GM20000 (cell line): ENCODE measurements at regions not wholly inside any gene's neighbourhood (a gene's known extent, or its start where the extent isn't known, plus 50 kb on each side); places are given as distances from the start of the nearest gene placed in this dataset.
"Not testable (repeated sequence)": the region's sequence is repeated elsewhere in the genome, so short reads cannot be mapped to it uniquely, and the experiment has no call there.

Experiments used
- DNase-seq: peaks from one replicate; pipeline ENCODE4 v3.0.0; 2012; ENCODE audit warnings: low spot score
- CTCF ChIP-seq: IDR thresholded peaks from 2 replicates; pipeline ENCODE4 v1.5.1; 2012; ENCODE audit warnings: mild to moderate bottlenecking, control low read depth; ENCODE audit errors: extremely low read depth, missing control alignments

- no peak for DNase-seq
- no peak for TF ChIP-seq CTCF
Measured at GRCh38 chr11:42906226-42906625, 405.6 kb upstream of the API5 start.

- no peak for TF ChIP-seq CTCF
- DNase-seq, result no peak
Measured at GRCh38 chr11:42913731-42914130, 398.1 kb upstream of the API5 start.

GRCh38 chr11:42923651-42924050 lies 388.1 kb upstream of the API5 start:
- no peak for DNase-seq
- TF ChIP-seq CTCF, result no peak

DNA sequence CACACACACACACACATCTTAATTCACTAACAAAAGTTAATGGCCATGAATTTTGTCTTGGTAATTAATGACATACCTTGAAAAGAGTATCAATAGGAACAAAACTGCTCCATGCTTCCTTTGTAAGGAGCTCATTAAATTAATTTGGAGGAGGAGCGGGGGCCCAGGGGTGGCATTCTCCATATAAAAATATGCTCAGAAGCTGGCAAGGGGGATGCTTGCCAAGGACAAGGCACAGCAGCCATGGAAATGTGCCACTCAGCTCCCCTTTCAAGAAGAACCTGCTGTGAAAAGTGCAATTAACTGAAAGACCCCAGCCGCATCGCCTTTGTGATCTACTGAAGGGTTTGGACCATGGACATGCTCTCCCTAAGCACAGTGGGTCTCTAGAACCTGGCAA lies 385.9 kb upstream of the API5 start:
- no peak for TF ChIP-seq CTCF
- DNase-seq, result no peak

- DNase-seq, result no peak
- TF ChIP-seq CTCF, result no peak
Measured at GRCh38 chr11:42947405-42947804, 364.4 kb upstream of the API5 start.

DNA sequence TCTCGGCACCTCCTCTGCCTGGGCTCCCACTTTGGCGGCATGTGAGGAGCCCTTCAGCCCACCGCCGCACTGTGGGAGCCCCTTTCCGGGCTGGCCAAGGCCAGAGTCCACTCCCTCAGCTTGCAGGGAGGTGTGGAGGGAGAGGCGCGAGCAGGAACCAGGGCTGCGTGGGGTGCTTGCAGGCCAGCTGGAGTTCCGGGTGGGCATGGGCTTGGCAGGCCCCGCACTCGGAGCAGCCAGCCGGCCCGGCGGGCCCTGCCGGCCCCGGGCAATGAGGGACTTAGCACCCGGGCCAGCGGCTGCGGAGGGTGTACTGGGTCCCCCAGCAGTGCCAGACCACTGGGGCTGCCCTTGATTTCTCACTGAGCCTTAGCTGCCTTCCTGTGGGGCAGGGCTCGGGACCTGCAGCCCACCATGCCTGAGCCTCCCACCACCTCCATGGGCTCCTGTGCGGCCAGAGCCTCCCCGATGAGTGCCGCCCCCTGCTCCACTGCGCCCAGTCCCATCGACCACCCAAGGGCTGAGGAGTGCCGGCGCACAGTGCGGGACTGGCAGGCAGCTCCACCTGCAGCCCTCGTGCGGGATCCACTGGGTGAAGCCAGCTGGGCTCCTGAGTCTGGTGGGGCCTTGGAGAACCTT lies 361.9 kb upstream of the API5 start:
- not testable (repeated sequence) for DNase-seq

DNA sequence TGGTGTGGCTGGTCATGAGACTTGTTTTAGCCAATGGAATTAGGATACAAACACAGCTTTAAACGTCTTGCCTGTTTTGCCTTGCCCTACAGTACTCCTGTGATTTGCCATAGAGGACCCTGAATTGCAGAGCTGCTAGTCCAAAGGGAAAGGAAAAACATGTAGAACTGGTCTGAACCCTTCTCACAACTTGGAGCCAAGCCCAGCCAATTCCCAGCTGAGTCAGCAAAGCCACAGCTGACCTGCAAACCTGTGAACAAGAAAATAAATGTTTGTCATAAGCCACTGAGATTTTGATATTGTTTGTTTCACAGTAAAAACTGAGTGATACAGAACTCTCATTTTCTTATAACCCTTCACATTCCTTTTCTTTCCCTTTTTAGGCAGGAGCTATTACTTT lies 360.5 kb upstream of the API5 start:
- no peak for DNase-seq
- no peak for TF ChIP-seq CTCF

- TF ChIP-seq CTCF, result no peak
- DNase-seq, result no peak
Measured at GRCh38 chr11:42957831-42958230, 354.0 kb upstream of the API5 start.
